GM10248 (cell line): ENCODE measurements at regions not wholly inside any gene's neighbourhood (a gene's known extent, or its start where the extent isn't known, plus 50 kb on each side); places are given as distances from the start of the nearest gene placed in this dataset.
"Not testable (repeated sequence)": the region's sequence is repeated elsewhere in the genome, so short reads cannot be mapped to it uniquely, and the experiment has no call there.

Source experiments
- CTCF ChIA-PET: fragments of 300-600 bp; sonication (Branson Sonifier 250); formaldehyde crosslinking; extraction: SDS; loops from one replicate; lab custom pipeline; 2021; ENCODE audit warnings: antibody characterized with exemption; lab: Yijun Ruan, JAX
- POLR2A ChIA-PET: fragments of 350-650 bp; sonication (Branson Sonifier 250); formaldehyde crosslinking; extraction: SDS; loops from one replicate; lab custom pipeline; 2020; ENCODE audit warnings: antibody characterized with exemption; lab: Yijun Ruan, JAX
- DNase-seq: peaks from one replicate; pipeline ENCODE4 v3.0.0; 2012; ENCODE audit errors: extremely low spot score
- CTCF ChIP-seq: IDR thresholded peaks from 2 replicates; pipeline ENCODE4 v1.5.1; 2012; ENCODE audit warnings: mild to moderate bottlenecking, low read depth; ENCODE audit errors: extremely low read depth, missing control alignments, control extremely low read depth

- ChIA-PET CTCF (no interaction called here), POLR2A (no interaction called here)
- no peak for DNase-seq
- no peak for TF ChIP-seq CTCF
Observed at GRCh38 chr12:5102806-5103205, 59.1 kb downstream of the KCNA5 start.

GRCh38 chr12:5110345-5110744 is 66.7 kb downstream of the KCNA5 start:
- ChIA-PET POLR2A (no interaction called here), CTCF (no interaction called here)
- no peak for TF ChIP-seq CTCF

GRCh38 chr12:5114436-5114835 is 70.8 kb downstream of the KCNA5 start:
- no peak for DNase-seq
- no peak for TF ChIP-seq CTCF
- ChIA-PET POLR2A (no interaction called here), CTCF (no interaction called here)

More at GRCh38 chr12:5110345-5110744, 66.7 kb downstream of the KCNA5 start:
- DNase-seq: no peak

- DNase-seq, POLR2A ChIA-PET, CTCF ChIA-PET: not testable (repeated sequence)
Observed at GRCh38 chr12:5121784-5122183, 78.1 kb downstream of the KCNA5 start.

- CTCF ChIA-PET, DNase-seq, POLR2A ChIA-PET: not testable (repeated sequence)
Observed at GRCh38 chr12:5122256-5122831, 78.7 kb downstream of the KCNA5 start.

- ChIA-PET CTCF (no interaction called here), POLR2A (no interaction called here)
- no peak for DNase-seq
- TF ChIP-seq CTCF: no peak
Observed at GRCh38 chr12:5123921-5124320, 80.2 kb downstream of the KCNA5 start.

GRCh38 chr12:5124401-5124800 is 80.7 kb downstream of the KCNA5 start:
- POLR2A ChIA-PET: no interaction called here
- CTCF ChIA-PET: no interaction called here
- DNase-seq: no peak
- no peak for TF ChIP-seq CTCF
